K562 (cell line): ENCODE measurements at regions not wholly inside any gene's neighbourhood (a gene's known extent, or its start where the extent isn't known, plus 50 kb on each side); places are given as distances from the start of the nearest gene placed in this dataset.
A peak's percentile ranks its signal among the peaks of the same experiment; 100 is the strongest.
"Not testable (repeated sequence)": the region's sequence is repeated elsewhere in the genome, so short reads cannot be mapped to it uniquely, and the experiment has no call there.

ENCODE experiments used
- ATAC-seq: fragments of 200-7000 bp; cut with Tn5 transposase; 3 replicates; pipeline ENCODE4 v1.9.1; 2020; ENCODE audit warnings: moderate library complexity
- BruUV-seq: library from RNA; stranded (reverse); fragments of 400-500 nt; replicated peaks from 2 replicates; lab custom pipeline; 2021; lab: Mats Ljungman, UMichigan
- CTCF ChIA-PET: fragments of 300-600 bp; formaldehyde crosslinking; extraction: SDS; loops from one replicate; lab custom pipeline; 2021; ENCODE audit warnings: low intra/inter-chr PET ratio; lab: Yijun Ruan, JAX
- POLR2A ChIA-PET: fragments of 300-600, 350-650 bp; sonication (Branson Sonifier 250); formaldehyde crosslinking; extraction: SDS; loops from one replicate; lab custom pipeline; 2021; ENCODE audit warnings: antibody characterized with exemption, inconsistent platforms; lab: Yijun Ruan, JAX
- DNase-seq, 4 experiments: peaks; one replicate each; pipeline versions ENCODE4 v3.0.0 to v3.0.0-alpha.2; 2011 to 2018; ENCODE audit warnings: low spot score in 3 of 4, mixed read lengths in 3 of 4; ENCODE audit errors: extremely low read depth in 1 of 4
- FAIRE-seq: peaks from 2 replicates; lab custom pipeline; 2011; peaks lifted over from hg19 to GRCh38; lab: Jason Lieb, UNC
- H2AFZ ChIP-seq: 2 replicates; pipeline ENCODE4 v1.6.0; 2011; ENCODE audit warnings: low read depth, low read length, control low read depth, inconsistent platforms
- H3K27ac ChIP-seq: fragments of 200-600 bp; 3 replicates; pipeline ENCODE4 v1.8.0; 2011; ENCODE audit warnings: low read depth, mild to moderate bottlenecking, control low read depth, inconsistent platforms, low read length, moderate library complexity, mixed read lengths; ENCODE audit errors: extremely low read depth
- H3K27me3 ChIP-seq, 2 experiments: fragments of 300-600 bp in 1 of 2; 2 replicates in 1 of 2; 3 replicates in 1 of 2; pipeline versions ENCODE4 v1.6.0 to v1.8.0; 2011; ENCODE audit warnings: inconsistent platforms in 2 of 2, low read length in 2 of 2, mild to moderate bottlenecking in 1 of 2, mixed read lengths in 1 of 2, moderate library complexity in 1 of 2; ENCODE audit not compliant: control insufficient read depth in 2 of 2, insufficient read depth in 2 of 2
- H3K36me3 ChIP-seq: fragments of 300-600 bp; 3 replicates; pipeline ENCODE4 v1.8.0; 2011; ENCODE audit warnings: mild to moderate bottlenecking, low read length, inconsistent platforms; ENCODE audit not compliant: control insufficient read depth, insufficient read depth
- H3K4me1 ChIP-seq, 2 experiments: fragments of 200-600 bp in 1 of 2; replicated peaks in 1 of 2; 2 replicates in 1 of 2; 3 replicates in 1 of 2; pipeline versions ENCODE4 v1.5.1 to v1.8.0; 2011; ENCODE audit warnings: inconsistent platforms in 2 of 2, low read length in 2 of 2, mild to moderate bottlenecking in 1 of 2, mixed read lengths in 1 of 2, moderate library complexity in 1 of 2; ENCODE audit not compliant: control insufficient read depth in 2 of 2, insufficient read depth in 2 of 2
- H3K4me2 ChIP-seq: 2 replicates; pipeline ENCODE4 v1.6.1; 2011; ENCODE audit warnings: low read length, control low read depth, inconsistent platforms, mixed read lengths; ENCODE audit not compliant: insufficient read depth
- H3K4me3 ChIP-seq: fragments of 200-600 bp; sonication (generic), shearing (Covaris generic); 2 replicates; pipeline ENCODE4 v1.5.1; 2016; ENCODE audit warnings: control low read depth, inconsistent platforms
- H3K79me2 ChIP-seq: fragments of 200-600 bp; 3 replicates; pipeline ENCODE4 v1.8.0; 2011; ENCODE audit warnings: low read length, inconsistent platforms; ENCODE audit not compliant: control insufficient read depth, insufficient read depth
- H3K9ac ChIP-seq, 2 experiments: 2 replicates each; pipeline versions ENCODE4 v1.6.0 to v1.6.1; 2011; ENCODE audit warnings: low read depth in 2 of 2, low read length in 2 of 2, control low read depth in 1 of 2, inconsistent platforms in 1 of 2, mild to moderate bottlenecking in 1 of 2, mixed read lengths in 1 of 2; ENCODE audit not compliant: insufficient read depth in 1 of 2
- H3K9me1 ChIP-seq: one replicate; pipeline ENCODE4 v1.6.0; 2011; ENCODE audit warnings: inconsistent platforms, mild to moderate bottlenecking, low read length, moderate library complexity; ENCODE audit not compliant: control insufficient read depth, insufficient read depth
- H3K9me3 ChIP-seq: replicated peaks from 2 replicates; pipeline ENCODE4 v1.5.1; 2011; ENCODE audit warnings: low read depth, low read length, inconsistent platforms; ENCODE audit not compliant: control insufficient read depth, insufficient read depth
- H4K20me1 ChIP-seq: replicated peaks from 2 replicates; pipeline ENCODE4 v1.6.1; 2011; ENCODE audit warnings: low read length, inconsistent platforms, mixed read lengths; ENCODE audit not compliant: control insufficient read depth, insufficient read depth
- CEBPG ChIP-seq, 3 experiments: fragments of 200-800 bp in 1 of 3; sonication (Bioruptor generic) in 1 of 3; sonication (generic) in 1 of 3; formaldehyde crosslinking in 1 of 3; IDR thresholded peaks in 2 of 3; conservative IDR thresholded peaks in 1 of 3; 2 replicates each; pipeline versions ENCODE4 v1.6.1 to v1.8.0; 2016 to 2022; ENCODE audit warnings: missing compliant biosample characterization in 2 of 3, missing genetic modification characterization in 2 of 3, mild to moderate bottlenecking in 1 of 3, missing genetic modification reagents in 1 of 3
- WGBS: fragments of 100-300 bp; shearing (Covaris generic); methylation state at CpG from one replicate; pipeline ENCODE4 v1.1.6; 2016; ENCODE audit warnings: low coverage, mixed read lengths; ENCODE audit not compliant: insufficient coverage; ENCODE audit errors: missing lambda C conversion rate; 5-methylcytosine and 5-hydroxymethylcytosine counted together
- in situ Hi-C: fragments of 300-500 bp; cut with MboI; formaldehyde crosslinking; loops from 4 replicates; pipeline ENCODE4 v1.15.0; 2018; ENCODE audit warnings: inconsistent platforms, mixed read lengths
- intact Hi-C: fragments of 100-400 bp; cut with micrococcal nuclease; formaldehyde crosslinking; loops from 2 replicates; pipeline ENCODE4 v1.14.2; 2022

GRCh38 chr3:195659136-195659533, 61.6 kb upstream of the MUC20 start:
- in situ Hi-C loops; CTCF ChIA-PET; FAIRE-seq; H2AFZ ChIP-seq; H3K9me1 ChIP-seq; H3K4me1 ChIP-seq; H3K36me3 ChIP-seq; H3K4me3 ChIP-seq; POLR2A ChIA-PET; BruUV-seq; H3K9me3 ChIP-seq; H3K4me2 ChIP-seq; H3K27ac ChIP-seq; DNase-seq; H3K27me3 ChIP-seq; H4K20me1 ChIP-seq; TF ChIP-seq CEBPG (CRISPR knock-in tag; IDR thresholded peaks at IDR 0.05): not testable (repeated sequence)
- peak; percentile 1; the same call in 1 of the 3 replicates for ATAC-seq
- Histone ChIP-seq H3K79me2 (peaks cover 10% of the 10 kb centered on the region), H3K9ac (0 out of 4 replicates have a peak overlapping the region, but pooled peaks of 1 of the 2 experiments have one; percentile 64)
- TF ChIP-seq CEBPG (tag; conservative IDR thresholded peaks at IDR 0.05 in 1 of 2, IDR thresholded peaks at IDR 0.05 in 1 of 2): 0 out of 4 replicates have a peak, but pooled peaks of 1 of the 2 experiments have one; percentile 23
- intact Hi-C loops: loop anchor here (10.0 kb wide), 1 partner anchor 196 kb away; no protein-coding TSS in a partner anchor
- WGBS: 0% methylated on average over 1 of the region's 7 CpGs

GRCh38 chr3:195658381-195659135, 62.2 kb upstream of the MUC20 start:
- H3K9me1 ChIP-seq, H3K36me3 ChIP-seq, H3K9me3 ChIP-seq, H3K4me2 ChIP-seq, H3K27me3 ChIP-seq, H2AFZ ChIP-seq, H4K20me1 ChIP-seq, DNase-seq, CTCF ChIA-PET, FAIRE-seq, BruUV-seq, in situ Hi-C loops, H3K4me1 ChIP-seq, POLR2A ChIA-PET: not testable (repeated sequence)
- ATAC-seq: peak; percentile 87
- Histone ChIP-seq H3K9ac (peak overlapping the region; percentile 66 to 88; a peak in 3 of 4 replicates), H3K79me2 (peaks cover 10% of the 10 kb centered on the region), H3K4me3 (peak overlapping the region; percentile 48), H3K27ac (peak overlapping the region; percentile 73; the same call in 1 of the 3 replicates)
- intact Hi-C loops: loop anchor here (10.0 kb wide), 1 partner anchor 196 kb away; no protein-coding TSS in a partner anchor
- 2% methylated on average over 3 of the region's 53 CpGs for whole genome bisulfite sequencing
